MM.1S (cell line): ENCODE measurements at regions not wholly inside any gene's neighbourhood (a gene's known extent, or its start where the extent isn't known, plus 50 kb on each side); places are given as distances from the start of the nearest gene placed in this dataset.

Experiments used
- DNase-seq: peaks from one replicate; pipeline ENCODE4 v3.0.0-alpha.2; 2015
- H2AFZ ChIP-seq: fragments of 300-600 bp; sonication (generic); 2 replicates; pipeline ENCODE4 v1.6.0; 2016; ENCODE audit warnings: antibody characterized with exemption, low read length
- H3F3A ChIP-seq: fragments of 300-600 bp; sonication (generic); 2 replicates; pipeline ENCODE4 v1.6.1; 2016; ENCODE audit warnings: mild to moderate bottlenecking, antibody characterized with exemption, low read length, moderate library complexity, mixed read lengths; ENCODE audit not compliant: insufficient read depth
- H3K27ac ChIP-seq: fragments of 300-600 bp; sonication (generic); 2 replicates; pipeline ENCODE4 v1.5.1; 2016; ENCODE audit warnings: mild to moderate bottlenecking, low read length
- H3K27me3 ChIP-seq: fragments of 300-600 bp; sonication (generic); replicated peaks from 2 replicates; pipeline ENCODE4 v1.6.0; 2016; ENCODE audit warnings: low read length; ENCODE audit not compliant: insufficient read depth
- H3K36me3 ChIP-seq: fragments of 300-600 bp; sonication (generic); replicated peaks from 2 replicates; pipeline ENCODE4 v1.6.1; 2016; ENCODE audit warnings: mild to moderate bottlenecking, low read length, mixed read lengths; ENCODE audit not compliant: insufficient read depth
- H3K4me1 ChIP-seq: fragments of 300-600 bp; sonication (generic); 2 replicates; pipeline ENCODE4 v1.6.1; 2016; ENCODE audit warnings: low read length, mixed read lengths
- H3K4me2 ChIP-seq: fragments of 300-600 bp; sonication (generic); 2 replicates; pipeline ENCODE4 v1.6.0; 2016; ENCODE audit warnings: low read depth, low read length
- H3K4me3 ChIP-seq: fragments of 300-600 bp; sonication (generic); 2 replicates; pipeline ENCODE4 v1.5.1; 2016; ENCODE audit warnings: low read length, mixed read lengths
- H3K79me2 ChIP-seq: fragments of 300-600 bp; sonication (generic); 2 replicates; pipeline ENCODE4 v1.6.1; 2016; ENCODE audit warnings: mixed run types, low read length, mixed read lengths
- H3K9ac ChIP-seq: fragments of 300-600 bp; sonication (generic); 2 replicates; pipeline ENCODE4 v1.6.1; 2016; ENCODE audit warnings: low read length, mixed read lengths
- H3K9me2 ChIP-seq: fragments of 300-600 bp; sonication (generic); replicated peaks from 2 replicates; pipeline ENCODE4 v1.6.1; 2016; ENCODE audit warnings: mild to moderate bottlenecking, low read length, mixed read lengths; ENCODE audit not compliant: insufficient read depth
- H3K9me3 ChIP-seq: fragments of 300-600 bp; sonication (generic); replicated peaks from 2 replicates; pipeline ENCODE4 v1.6.1; 2016; ENCODE audit warnings: mild to moderate bottlenecking, low read length, mixed read lengths; ENCODE audit not compliant: insufficient read depth
- H4K20me1 ChIP-seq: fragments of 300-600 bp; sonication (generic); 2 replicates; pipeline ENCODE4 v1.6.1; 2016; ENCODE audit warnings: mild to moderate bottlenecking, low read length, moderate library complexity, mixed read lengths; ENCODE audit not compliant: insufficient read depth
- EZH2 ChIP-seq: fragments of 300-600 bp; sonication (generic); optimal IDR thresholded peaks from 2 replicates; pipeline ENCODE3; 2017; ENCODE audit warnings: low read depth, mild to moderate bottlenecking, antibody characterized with exemption, low read length, mixed read lengths
- EZH2phosphoT487 ChIP-seq: fragments of 300-600 bp; sonication (generic); IDR thresholded peaks from 2 replicates; pipeline ENCODE4 v1.6.1; 2018; ENCODE audit warnings: antibody characterized with exemption, low read length
- TF ChIP-seq, protein P1 (sequence below): fragments of 300-600 bp; sonication (generic); IDR thresholded peaks from 2 replicates; pipeline ENCODE4 v1.5.1; 2016; ENCODE audit warnings: antibody characterized with exemption, low read length, mixed read lengths

DNA sequence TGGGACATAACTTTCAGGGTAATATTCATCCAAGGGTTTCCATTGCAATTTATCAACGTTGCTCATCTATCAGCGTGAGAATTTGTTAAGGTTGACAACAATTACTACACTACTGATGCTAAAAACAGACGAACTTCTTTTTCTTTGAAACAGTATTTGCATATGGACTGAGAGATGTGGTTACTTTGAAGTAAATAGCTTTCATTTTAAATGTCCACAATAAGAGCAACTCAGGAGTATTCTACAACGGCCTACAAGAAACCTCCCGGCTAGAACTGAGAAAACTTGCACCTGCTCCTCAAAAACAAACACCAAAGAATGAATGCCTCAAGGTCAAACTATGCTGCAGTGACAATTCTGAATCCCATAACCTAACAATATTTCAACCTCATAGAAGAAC lies 238.4 kb downstream of the IRS2 start:
- H3F3A ChIP-seq, result peaks cover 18% of the 10 kb centered on the region
- H2AFZ ChIP-seq, result no peak overlapping the region
- H3K4me1 ChIP-seq, result peaks cover 14% of the 10 kb centered on the region
- no peaks in the 10 kb centered on the region for H3K36me3 ChIP-seq
- H3K79me2 ChIP-seq, result no peaks in the 10 kb centered on the region
- H4K20me1 ChIP-seq, result no peaks in the 10 kb centered on the region
- H3K9me2 ChIP-seq, result no peaks in the 10 kb centered on the region
- H3K27me3 ChIP-seq, result 0 out of 2 replicates have a peak, but pooled peaks cover 3% of the 10 kb centered on the region
- H3K4me2 ChIP-seq, result peak overlapping the region; percentile 79
- peak overlapping the region; percentile 89 for H3K27ac ChIP-seq
- TF ChIP-seq, protein P1, sequence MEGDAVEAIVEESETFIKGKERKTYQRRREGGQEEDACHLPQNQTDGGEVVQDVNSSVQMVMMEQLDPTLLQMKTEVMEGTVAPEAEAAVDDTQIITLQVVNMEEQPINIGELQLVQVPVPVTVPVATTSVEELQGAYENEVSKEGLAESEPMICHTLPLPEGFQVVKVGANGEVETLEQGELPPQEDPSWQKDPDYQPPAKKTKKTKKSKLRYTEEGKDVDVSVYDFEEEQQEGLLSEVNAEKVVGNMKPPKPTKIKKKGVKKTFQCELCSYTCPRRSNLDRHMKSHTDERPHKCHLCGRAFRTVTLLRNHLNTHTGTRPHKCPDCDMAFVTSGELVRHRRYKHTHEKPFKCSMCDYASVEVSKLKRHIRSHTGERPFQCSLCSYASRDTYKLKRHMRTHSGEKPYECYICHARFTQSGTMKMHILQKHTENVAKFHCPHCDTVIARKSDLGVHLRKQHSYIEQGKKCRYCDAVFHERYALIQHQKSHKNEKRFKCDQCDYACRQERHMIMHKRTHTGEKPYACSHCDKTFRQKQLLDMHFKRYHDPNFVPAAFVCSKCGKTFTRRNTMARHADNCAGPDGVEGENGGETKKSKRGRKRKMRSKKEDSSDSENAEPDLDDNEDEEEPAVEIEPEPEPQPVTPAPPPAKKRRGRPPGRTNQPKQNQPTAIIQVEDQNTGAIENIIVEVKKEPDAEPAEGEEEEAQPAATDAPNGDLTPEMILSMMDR, result no peak
- TF ChIP-seq EZH2phosphoT487, result no peak
- TF ChIP-seq EZH2, result no peak
- peak overlapping the region; percentile 45 for H3K9ac ChIP-seq
- DNase-seq, result peak; percentile 88
- no peaks in the 10 kb centered on the region for H3K9me3 ChIP-seq
- H3K4me3 ChIP-seq, result no peak overlapping the region; the same call in 1 of the 2 replicates

DNA sequence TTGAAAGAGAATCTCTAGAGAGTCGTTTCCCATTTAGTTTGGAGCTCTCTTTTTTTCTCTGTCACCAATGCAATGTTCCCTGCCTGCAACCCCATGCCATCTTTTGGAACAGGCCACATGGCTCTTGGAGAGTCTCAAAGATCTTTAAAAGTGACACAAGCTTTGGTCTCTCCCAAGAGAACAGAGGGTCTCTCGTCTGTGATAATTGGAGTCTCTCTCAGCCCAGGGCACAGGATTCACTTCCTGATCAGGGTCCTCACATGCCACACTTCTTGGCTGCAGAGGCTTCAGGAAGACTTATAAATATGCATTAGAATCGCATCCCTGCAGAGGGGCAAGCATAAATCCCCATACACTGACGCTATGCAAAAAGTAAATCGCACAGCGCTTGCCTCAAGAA lies 240.5 kb downstream of the IRS2 start:
- H3K27ac ChIP-seq, result no peak overlapping the region
- H2AFZ ChIP-seq, result no peak overlapping the region
- H3K4me2 ChIP-seq, result no peak overlapping the region

DNA sequence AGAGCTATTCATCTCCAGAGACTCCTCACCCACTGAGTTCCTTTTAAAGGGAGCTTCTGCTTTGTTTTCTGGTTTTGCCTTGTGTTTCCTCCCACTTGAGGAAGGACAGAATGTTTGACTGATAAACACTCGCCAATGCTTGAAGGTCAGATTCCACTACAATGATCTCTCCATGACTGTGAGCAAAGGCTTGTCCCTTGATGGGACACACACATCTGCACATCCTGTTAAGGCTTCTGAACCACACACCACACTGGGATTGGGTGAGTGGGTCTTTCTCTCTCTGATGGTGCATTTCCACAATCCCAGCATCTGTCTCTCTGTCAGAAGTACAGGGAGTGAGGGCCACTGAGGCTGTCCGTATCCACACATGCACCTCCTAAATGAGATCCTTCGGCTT lies 245.3 kb downstream of the IRS2 start:
- Histone ChIP-seq H3K4me2 (no peak overlapping the region), H3K27me3 (no peaks in the 10 kb centered on the region), H3K9ac (no peak overlapping the region), H3K36me3 (no peaks in the 10 kb centered on the region), H3K4me3 (no peak overlapping the region), H3K79me2 (no peaks in the 10 kb centered on the region), H2AFZ (no peak overlapping the region), H3K9me2 (no peaks in the 10 kb centered on the region), H3K4me1 (no peaks in the 10 kb centered on the region), H4K20me1 (no peaks in the 10 kb centered on the region), H3K27ac (no peak overlapping the region), H3K9me3 (no peaks in the 10 kb centered on the region), H3F3A (no peaks in the 10 kb centered on the region)
- no peak for TF ChIP-seq EZH2phosphoT487
- no peak for TF ChIP-seq EZH2
- TF ChIP-seq, protein P1, result no peak
- no peak for DNase-seq

More for the DNA sequence above, 240.5 kb downstream of the IRS2 start:
- H3K79me2 ChIP-seq, result no peaks in the 10 kb centered on the region
- H3F3A ChIP-seq, result peaks cover 18% of the 10 kb centered on the region
- 0 out of 2 replicates have a peak, but pooled peaks cover 3% of the 10 kb centered on the region for H3K27me3 ChIP-seq
- no peaks in the 10 kb centered on the region for H3K36me3 ChIP-seq
- no peaks in the 10 kb centered on the region for H3K9me2 ChIP-seq
- no peak for TF ChIP-seq EZH2phosphoT487
- TF ChIP-seq, protein P1, result no peak
- no peak for TF ChIP-seq EZH2
- peaks cover 14% of the 10 kb centered on the region for H3K4me1 ChIP-seq
- no peaks in the 10 kb centered on the region for H4K20me1 ChIP-seq
- H3K9ac ChIP-seq, result no peak overlapping the region
- no peaks in the 10 kb centered on the region for H3K9me3 ChIP-seq
- H3K4me3 ChIP-seq, result no peak overlapping the region
- DNase-seq, result no peak
